LNCaP clone FGC (cell line): ENCODE measurements at regions not wholly inside any gene's neighbourhood (a gene's known extent, or its start where the extent isn't known, plus 50 kb on each side); places are given as distances from the start of the nearest gene placed in this dataset.

ENCODE experiments used
- DNase-seq: peaks from one replicate; pipeline ENCODE4 v3.0.0-alpha.2; 2011; ENCODE audit warnings: low read depth
- H3K4me3 ChIP-seq: 2 replicates; pipeline ENCODE4 v1.5.1; 2011; ENCODE audit warnings: mild to moderate bottlenecking, low read depth, low read length, control low read depth
- CTCF ChIP-seq: IDR thresholded peaks from 2 replicates; pipeline ENCODE4 v1.5.1; 2012; ENCODE audit warnings: mild to moderate bottlenecking; ENCODE audit not compliant: control insufficient read depth, insufficient read depth; ENCODE audit errors: extremely low read depth

- no peak for TF ChIP-seq CTCF
- no peak for DNase-seq
These were observed 88.8 kb upstream of the SOX4 start for GRCh38 chr6:21504790-21505189.

DNA sequence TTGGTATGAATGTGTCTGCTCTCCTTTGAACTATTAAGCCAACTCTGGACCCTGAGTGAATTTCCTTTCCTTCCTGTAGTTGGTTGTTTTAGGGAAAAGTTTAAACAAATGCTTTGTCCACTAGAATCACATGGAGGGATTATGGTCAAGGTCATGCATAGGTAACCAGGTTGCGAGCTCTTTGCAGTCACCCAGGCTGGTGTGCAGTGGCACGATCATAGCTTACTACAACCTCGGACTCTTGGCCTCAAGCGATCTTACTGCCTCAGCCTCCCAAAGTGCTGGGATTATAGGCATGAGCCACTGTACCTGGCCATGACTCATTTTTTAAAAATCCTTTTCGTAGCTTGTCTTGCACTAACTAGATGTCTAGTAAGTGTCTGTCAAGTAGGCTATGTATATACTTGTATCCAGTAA is 88.0 kb upstream of the SOX4 start:
- no peak for TF ChIP-seq CTCF
- H3K4me3 ChIP-seq, result no peak overlapping the region
- no peak for DNase-seq

More at GRCh38 chr6:21504790-21505189, 88.8 kb upstream of the SOX4 start:
- no peak overlapping the region for H3K4me3 ChIP-seq

- no peak for DNase-seq
- TF ChIP-seq CTCF, result no peak
- no peak overlapping the region for H3K4me3 ChIP-seq
These were observed 87.4 kb upstream of the SOX4 start for GRCh38 chr6:21506126-21506525.

DNA sequence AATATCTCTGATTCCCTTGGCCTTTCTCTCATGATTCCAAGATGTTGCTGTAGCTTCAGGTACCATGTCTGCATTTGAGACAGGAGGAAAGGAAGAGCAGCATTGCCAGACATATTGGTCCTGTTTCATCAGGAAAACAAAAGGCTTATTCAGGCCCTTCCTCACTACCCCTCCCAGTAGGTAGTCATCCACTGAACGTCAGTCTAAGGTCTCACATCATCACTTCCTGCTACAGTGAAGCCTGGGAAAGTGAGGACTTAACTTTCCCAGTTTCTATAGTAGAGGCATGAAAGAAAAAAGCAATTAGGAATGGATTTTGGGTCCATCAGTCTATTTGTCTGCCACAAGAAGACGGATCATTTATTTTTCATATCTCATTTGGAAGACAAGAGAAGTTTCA is 85.7 kb upstream of the SOX4 start:
- no peak overlapping the region for H3K4me3 ChIP-seq
- no peak for DNase-seq

DNA sequence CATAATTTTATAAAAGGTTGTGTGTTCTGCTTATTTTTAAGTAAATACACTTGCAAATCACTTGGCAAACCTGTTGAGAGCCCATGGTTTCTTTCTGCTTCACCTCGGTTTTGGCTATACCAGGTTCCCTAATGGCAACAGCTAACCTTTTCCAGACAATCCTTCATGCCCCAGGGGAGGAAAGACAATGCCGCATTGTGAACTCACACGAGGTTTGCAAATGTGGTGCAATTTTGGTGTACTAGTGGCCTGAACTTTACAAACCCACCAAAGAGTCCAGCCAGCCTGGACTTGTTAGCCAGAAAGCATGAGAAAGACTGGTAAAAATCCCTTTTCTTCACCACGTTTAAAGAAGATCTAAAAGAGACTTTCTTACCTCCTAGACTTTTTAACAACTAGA is 84.8 kb upstream of the SOX4 start:
- no peak for DNase-seq
- no peak for TF ChIP-seq CTCF

More for the DNA sequence above, 85.7 kb upstream of the SOX4 start:
- TF ChIP-seq CTCF, result no peak

GRCh38 chr6:21511891-21512550 is 81.5 kb upstream of the SOX4 start:
- TF ChIP-seq CTCF, result no peak
- DNase-seq, result no peak
- no peak overlapping the region for H3K4me3 ChIP-seq

More for the DNA sequence above, 84.8 kb upstream of the SOX4 start:
- no peak overlapping the region for H3K4me3 ChIP-seq

DNA sequence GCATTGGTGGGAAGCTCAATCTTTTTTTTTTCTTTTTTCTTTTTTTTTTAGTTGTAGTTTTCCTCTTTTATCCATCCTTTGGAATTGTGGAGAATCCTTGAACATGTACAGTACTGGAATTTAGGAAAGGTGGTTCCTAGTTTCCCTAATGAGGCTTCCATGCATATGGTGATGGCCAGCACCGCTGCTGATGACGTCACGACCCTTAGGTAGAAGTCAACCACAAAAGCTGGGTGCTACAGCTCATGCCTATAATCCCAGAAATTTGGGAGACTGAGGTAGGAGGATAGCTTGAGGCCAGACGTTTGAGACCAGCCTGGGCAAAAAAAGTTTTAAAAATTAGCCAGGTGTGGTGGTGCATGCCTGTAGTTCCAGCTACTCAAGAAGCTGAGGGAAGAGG is 79.3 kb upstream of the SOX4 start:
- TF ChIP-seq CTCF, result no peak
- DNase-seq, result no peak

More for the DNA sequence above, 79.3 kb upstream of the SOX4 start:
- H3K4me3 ChIP-seq, result no peak overlapping the region
